UCSD-AML1 (cell line): ENCODE measurements at regions not wholly inside any gene's neighbourhood (a gene's known extent, or its start where the extent isn't known, plus 50 kb on each side); places are given as distances from the start of the nearest gene placed in this dataset.

Experiments used
- DNase-seq: peaks from one replicate; lab custom pipeline; 2025; ENCODE audit not compliant: unreplicated experiment; lab: John Stamatoyannopoulos, UW

DNA sequence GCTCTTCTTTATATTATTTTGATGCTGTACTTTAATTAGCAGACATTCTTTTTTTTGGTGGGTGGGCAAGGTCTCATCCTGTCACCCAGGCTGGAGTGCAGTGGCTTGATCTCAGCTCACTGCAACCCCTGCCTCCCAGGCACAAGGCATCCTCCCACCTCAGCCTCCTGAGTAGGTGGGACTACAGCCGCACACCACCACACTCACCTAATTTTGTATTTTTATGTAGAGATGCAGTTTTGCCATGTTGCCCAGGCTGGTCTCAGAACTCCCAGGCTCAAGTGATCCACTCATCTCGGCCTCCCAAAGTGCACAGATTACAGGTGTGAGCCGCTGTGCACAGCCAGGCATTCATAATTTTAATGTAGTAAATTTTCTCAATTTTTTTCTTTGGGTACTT lies 608.1 kb downstream of the ZNF385D start:
- DNase-seq: no peak

DNA sequence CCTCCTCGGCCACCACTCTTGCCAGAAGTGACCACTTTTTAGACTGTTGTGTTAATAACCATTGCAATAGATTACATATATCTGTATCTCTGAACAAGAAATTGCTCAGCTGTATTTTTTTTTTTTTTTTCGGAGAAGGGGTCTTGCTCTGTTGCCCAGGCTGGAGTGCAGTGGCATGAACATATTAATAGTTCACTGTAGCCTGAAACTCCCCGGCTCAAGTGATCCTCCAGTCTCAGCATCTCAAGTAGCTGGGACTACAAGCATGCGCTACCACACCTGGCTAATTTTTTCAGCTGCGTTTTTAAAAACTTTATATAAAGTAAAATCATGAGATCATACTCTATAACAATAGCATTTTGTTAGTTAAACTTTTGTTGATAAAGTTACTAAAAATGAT lies 609.0 kb downstream of the ZNF385D start:
- DNase-seq: no peak

DNA sequence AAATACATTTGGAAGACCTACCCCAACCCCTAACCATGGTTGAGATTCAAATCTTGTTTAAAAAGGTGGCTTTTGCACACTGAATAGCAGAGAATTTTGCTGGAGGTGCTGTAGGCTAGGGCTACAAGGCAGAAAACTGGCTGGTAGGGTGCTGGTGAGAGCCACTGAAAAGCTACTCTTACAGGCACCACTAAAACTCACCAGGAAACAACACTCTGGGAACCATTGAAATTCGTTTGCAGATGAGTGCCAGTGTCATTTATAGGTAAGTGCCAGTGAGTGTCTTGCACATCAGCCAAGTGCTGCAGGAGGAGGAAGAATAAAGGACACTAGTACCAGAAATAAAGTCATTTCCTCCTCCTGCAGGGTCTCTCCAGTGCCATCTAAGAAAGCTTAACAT lies 610.2 kb downstream of the ZNF385D start:
- no peak for DNase-seq

DNA sequence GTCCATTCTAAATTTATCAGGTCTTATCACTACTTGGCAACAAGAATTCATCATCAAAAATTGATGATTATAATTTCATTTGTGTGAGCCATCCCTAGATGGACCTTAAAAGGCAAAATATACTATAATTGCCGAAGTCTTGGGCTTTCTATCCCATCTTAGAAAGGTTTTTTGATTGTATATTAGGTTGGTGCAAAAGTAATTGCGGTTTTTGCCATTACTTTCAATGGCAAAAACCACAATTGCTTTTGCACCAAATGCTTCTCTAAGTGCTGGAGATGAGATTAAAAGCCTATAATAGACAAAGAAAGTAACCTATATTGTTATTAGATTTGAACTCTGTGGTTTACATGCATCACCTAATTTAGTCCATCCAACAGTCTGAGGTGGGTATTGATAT lies 612.9 kb downstream of the ZNF385D start:
- DNase-seq: no peak

DNA sequence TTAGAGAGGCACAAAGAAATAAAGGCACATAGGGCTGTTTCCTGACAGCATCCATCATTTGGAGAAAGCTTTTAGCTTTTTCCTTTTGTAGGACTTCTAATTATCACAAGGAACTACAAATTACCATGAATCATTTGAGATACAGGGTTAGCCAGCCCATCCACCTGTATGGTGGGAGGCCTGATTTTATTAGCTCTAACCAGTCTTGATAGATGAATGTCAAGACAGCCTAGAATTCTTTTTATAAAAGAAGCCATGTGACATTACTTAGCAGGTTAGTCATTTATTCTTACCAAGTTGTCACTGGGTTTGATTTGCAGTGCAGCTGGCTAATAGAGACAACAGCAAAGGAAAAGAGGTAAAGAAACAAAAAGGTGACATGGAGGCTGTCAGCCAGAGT lies 618.1 kb downstream of the ZNF385D start:
- no peak for DNase-seq

DNA sequence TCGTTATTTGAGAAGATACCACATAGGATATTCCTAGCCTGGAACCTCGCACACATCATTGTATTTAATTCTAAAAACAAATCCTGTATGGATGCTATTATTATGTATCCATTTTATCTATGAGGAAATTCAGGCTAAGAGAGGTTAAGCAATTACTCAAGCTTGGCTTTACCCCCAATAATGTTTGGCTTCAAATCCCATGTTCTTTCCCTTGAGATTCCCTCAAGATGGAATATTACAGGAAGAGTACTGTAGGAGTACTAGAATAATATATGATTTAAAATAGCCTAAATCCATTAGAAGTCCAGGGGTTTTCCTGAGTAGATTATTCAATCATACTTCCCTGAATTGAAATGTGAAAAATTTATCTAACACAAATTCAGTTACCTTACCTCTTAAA lies 630.2 kb downstream of the ZNF385D start:
- no peak for DNase-seq

DNA sequence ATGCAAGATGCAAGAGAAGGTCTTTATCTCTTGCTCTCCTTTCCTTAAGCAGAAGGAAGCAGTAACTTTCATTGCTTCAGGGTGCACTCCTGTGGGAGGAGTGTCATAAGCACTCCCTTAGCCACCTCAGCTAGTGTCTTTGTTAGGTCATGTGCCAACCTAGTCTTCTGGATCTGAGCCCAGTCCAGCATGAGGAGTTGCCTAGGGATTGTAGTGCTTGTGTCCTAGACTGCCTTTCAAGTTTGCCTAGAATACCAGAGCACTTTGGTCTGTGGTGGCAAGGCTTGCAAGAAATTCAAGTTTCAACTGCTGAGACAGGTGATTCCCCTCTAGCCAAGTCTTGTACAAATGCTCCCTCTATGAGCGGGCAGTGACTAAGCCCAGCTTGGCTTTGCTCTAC lies 633.6 kb downstream of the ZNF385D start:
- DNase-seq: no peak

DNA sequence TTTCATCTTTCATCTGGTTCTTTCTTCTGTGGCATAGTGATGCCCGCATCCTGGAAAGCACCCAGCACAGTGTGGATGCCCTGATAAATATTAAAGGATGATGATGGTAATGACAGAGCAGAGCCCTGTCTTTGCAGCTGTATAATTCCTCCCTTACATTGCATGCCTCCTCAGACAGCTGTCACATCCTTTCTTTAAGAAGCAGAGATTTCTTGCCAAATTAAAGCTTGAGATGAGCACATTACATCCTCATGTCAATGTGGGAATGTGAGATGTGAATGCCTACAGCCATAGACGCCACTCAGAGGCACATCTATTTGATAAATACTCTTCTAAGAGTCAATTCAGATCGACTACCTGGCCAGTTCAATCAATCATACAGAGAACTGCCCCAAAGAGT lies 642.0 kb downstream of the ZNF385D start:
- DNase-seq: no peak

DNA sequence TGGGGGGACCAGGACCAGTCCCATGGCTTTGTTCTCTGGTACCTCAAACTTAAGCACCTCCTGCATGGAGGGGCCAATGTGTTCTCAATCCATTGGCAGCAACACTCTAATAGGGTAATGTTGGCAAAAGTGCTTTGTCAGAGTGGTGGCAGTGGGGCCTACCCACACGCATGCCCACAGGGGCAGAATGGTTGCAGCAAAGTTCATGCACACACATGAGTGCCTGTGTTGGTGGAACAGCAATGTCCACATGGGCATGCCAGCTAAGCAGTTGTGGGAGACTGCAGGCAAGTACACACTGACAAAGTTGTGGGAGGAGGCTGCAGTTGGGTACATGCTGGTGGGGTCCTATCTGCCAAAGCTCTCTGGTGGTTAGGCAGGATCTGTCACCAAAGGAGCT lies 645.2 kb downstream of the ZNF385D start:
- no peak for DNase-seq

DNA sequence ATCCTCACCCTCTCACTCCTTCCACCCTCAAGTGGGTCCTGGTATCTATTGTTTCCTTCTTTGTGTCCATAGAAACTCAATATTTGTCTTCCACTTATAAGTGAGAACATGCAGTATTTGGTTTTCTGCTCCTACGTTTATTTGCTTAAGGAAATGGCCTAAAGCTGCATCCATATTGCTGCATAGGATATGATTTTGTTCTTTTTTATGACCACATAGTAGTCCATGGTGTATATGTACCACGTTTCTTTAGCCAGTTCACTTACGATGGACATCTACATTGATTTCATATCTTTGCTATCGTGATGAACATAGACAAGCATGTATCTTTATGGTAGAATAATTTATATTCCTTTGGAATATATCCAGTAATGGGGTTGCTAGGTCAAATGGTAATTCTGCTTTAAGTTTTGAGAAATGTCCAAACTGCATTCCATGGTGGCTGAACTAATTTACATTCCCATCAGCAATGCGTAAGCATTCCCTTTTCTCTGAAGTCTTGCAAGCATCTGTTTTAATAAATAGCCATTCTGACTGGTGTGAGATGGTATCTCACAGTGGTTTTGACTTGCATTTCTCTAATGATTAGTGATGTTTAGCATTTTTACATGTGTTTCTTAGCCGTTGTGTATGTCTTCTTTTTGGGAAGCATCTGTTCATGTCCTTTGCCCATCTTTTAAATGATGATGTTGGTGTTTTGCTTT lies 650.2 kb downstream of the ZNF385D start:
- DNase-seq: no peak

DNA sequence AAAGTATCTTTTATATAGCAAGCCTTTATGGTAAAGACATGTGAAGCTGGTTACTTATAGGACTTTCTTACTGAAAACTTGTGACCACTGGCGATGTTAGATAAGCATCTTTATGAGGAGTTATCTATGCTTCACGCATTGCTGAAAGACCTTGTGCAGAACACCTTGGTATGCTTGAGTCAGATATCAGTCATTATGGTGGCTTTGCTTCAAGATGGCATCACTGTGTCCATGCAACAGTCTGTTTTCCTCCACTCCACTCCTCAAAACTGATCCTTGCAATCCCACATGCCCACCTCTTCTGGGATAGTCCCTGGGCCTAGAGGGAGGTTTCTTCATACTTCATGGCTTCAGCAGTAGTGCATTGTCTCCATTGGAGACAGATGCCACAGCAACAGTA lies 656.3 kb downstream of the ZNF385D start:
- no peak for DNase-seq

DNA sequence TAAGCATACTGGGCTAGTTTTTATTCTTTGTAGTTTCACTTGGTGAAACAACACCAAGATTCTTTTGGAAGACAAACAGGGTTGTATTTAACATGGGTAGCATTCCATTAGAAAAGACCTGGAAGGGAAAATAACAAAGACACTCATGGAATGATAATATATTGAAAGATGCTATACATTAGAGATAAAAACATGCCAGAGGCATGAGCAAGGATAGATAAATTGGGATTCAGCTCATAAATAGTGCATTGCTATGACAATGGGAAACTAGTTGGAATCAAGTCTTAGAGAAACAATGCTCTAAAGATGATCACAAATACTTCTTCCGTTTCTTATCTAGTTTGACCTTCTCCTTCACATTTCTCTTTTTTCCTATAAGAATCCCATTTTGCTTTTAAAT lies 677.4 kb downstream of the ZNF385D start:
- DNase-seq: no peak

DNA sequence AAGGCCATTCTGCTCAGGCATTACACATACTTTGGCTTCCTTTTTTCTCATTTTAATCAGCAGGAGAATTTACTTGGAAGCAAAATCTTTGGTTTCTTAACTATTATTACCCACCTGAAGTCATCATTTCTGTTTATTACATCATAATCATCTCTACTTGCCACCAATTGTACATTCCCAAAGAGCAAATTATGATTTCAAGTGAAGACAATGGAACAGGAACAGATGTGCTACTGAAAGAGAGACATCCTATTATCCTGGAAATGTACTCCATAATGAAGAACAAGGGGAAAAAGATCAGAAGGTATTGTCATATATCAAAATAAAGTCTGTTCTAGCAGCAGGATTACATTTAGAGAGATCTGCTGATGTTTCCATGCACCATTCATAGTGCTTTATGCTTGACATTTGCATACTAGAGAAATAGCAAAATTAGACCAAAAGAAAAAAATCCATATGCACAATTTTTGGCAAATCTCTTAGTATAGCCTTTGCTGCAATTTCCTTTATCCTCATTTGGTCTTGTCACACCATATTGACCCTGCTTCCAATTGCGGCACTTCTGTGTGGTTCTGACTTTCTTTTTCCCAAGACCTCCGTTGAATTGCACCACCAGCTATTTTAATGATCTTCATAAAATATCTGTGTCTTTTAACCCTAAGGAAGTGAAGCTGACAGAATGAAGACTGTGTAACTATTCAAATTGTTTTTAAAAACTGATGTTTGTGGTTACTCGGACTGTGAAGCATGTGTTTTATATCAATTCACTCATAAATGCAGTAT lies 683.8 kb downstream of the ZNF385D start:
- DNase-seq: no peak

DNA sequence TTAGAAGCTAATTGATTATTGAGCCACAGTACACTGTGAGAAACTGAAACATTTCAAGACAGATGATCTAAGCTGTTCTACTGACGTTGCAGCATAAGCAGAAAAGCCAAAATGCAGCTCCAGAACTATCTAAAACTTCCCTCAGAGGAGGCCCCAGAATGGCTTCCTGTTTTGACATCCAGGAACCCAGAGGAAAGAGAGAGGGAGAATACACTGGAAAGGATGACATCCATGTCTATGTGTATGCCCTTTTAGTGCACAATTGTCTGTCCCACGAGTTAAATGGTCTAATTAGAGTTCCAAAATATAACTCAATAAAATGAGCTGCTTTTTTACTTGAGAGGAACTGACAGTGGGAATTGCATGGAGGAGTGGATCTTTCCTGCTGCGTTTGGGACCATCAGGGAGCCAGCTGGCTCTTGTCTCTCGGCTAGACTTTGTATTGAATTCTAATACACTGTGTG lies 688.1 kb downstream of the ZNF385D start:
- DNase-seq: no peak

DNA sequence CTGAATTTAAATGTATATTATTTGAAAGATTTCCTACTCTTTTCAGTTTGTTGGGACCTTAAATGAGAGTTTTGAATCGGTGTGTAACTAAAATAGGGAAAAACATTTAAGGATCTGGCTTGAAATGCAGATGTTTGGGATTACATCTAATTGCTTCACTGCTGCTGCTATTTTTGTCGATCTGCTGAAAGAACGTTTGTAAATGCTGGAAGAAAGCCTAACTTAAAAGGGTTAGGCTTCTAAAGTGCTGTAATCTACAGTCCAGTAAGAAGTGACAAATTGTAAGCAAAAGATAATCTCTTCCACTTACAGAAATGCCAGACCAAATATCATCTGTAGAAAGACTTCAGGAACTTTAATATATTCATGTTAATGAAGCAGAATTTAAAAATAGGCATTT lies 691.6 kb downstream of the ZNF385D start:
- DNase-seq: no peak

DNA sequence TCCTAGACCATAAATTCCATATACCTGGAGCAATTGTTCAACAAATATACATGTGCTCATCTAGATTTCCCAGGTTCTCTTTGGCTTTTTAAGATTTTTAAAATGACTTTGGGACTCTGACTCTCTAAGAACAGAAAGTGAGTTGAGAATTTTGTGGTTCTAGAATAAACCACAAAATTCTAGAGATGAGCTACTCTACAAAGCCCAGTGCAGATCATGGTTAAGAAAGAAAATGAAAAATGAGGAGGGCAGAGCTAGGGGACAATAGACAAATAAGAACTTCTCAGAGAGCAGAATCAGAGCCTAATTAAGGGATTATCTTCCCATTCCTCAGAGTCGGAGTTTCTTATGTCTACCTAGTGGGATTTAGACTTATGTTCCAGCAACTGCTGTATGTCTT lies 694.7 kb downstream of the ZNF385D start:
- DNase-seq: no peak

DNA sequence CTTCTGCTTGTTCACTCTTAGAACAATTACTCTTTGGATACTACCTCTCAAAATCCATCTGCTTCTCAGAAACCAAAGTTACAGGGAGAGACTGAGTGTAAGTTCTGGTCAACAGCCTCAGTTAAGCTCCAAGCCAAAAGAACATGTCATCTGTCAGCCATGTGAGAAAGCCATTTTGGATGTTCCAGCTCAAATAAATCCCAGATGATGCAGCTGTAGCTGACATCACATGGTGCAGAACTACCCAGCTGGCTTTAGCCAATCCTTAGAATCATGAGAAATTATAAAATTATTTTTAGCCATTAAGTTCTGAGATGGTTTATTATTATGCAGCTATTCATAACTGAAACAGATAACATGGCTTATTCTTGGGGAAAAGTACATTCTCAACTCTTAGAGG lies 696.0 kb downstream of the ZNF385D start:
- DNase-seq: no peak

DNA sequence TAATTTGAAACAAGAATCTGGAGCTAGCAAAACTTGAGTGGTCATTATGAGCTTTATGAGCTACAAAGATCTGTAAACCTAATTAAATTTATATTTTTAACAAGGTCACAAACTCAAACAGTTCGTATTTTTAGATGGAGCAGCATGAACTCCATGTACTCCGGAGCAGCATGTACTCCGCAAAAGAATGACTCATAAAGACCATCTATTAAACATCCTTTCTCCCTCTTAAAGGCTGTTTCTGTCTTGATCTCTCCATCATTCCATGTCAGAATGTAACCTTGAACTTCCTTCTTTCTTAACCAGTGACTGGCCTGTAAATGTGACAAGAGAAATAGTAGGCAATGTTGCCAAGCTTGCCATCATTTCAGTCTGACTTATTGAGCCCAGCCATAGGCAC lies 696.9 kb downstream of the ZNF385D start:
- no peak for DNase-seq

DNA sequence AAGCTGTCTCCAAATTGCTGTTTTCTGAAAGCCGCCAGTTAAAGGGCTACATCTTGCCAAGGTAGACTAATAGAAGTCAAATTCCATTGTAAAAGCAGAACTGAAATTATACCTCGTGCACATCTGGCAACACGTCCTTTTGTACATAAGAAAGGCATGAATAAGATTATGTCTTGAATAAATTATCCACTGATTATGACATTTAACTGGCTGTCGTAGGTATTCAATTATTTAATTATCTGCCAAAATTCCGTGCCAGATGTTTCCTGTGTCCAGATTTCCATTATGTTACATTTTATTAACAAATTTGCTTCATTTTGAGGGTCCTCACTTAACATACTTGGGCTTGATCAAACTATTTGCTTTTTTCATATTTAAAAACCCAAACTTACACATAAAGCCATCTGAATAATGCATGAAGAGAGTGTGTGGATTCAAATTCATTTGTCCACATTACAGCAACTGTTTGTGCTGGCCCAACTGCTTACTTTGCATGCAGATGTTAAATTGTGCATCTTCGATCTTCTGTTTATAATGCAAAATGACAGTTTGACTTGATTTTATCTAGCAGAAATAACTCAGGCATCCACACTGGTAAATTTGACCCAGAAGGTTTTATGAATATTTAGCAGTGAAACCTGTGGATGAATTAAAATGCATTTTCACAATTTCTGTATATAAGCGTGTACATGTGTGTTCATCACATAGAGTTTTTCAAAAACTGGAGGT lies 701.5 kb downstream of the ZNF385D start:
- no peak for DNase-seq

DNA sequence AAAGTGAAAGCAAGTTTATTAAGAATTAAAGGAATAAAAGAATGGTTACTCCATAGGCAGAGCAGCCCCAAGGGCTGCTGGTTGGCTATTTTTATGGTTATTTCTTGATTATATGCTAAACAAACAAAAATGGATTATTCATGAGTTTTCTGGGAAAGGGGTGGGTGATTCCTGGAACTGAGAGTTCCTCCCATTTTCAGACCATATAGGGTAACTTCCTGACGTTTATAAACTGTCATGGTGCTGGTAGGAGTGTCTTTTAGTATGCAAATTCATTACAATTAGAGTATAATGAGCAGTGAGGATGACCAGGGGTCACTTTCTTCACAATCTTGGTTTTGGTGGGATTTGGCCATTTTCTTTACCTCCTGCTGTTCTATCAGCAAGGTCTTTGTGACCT lies 707.9 kb downstream of the ZNF385D start:
- DNase-seq: no peak

DNA sequence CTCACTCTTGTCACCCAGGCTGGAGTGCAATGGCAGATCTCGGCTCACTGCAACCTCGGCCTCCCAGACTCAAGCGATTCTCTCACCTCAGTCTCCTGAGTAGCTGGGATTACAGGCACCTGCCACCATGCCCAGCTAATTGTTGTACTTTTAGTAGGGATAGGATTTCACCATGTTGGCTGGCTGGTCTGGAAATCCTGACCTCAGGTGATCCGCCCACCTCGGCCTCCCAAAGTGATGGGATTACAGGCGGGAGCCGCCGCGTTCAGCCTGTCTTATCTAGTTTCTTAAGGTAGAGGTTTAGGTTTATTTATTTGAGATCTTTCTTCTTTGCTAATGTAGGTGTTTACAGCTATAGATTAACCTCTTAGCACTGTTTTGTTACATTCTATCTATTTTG lies 708.8 kb downstream of the ZNF385D start:
- DNase-seq: no peak

DNA sequence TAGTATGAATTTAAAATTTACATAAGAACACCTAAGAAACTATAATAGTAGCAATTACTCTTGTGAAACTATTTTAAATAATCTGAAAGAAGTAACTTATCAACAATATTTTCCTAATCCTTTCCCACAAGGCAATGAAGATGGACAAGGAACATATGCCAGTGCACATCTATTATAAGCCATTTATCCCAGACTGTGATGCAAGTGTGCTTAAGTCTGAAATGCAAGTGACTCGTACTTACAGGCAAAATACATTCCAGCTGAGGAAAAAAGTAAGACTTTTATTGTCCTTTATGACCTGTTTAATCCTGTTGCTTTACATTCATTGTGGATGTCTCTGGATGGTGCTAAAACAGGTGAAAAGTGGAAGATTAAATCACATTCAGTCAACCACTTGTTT lies 709.4 kb downstream of the ZNF385D start:
- DNase-seq: no peak
